ENCODE measurements at regions not wholly inside any gene's neighbourhood (a gene's known extent, or its start where the extent isn't known, plus 50 kb on each side); places are given as distances from the start of the nearest gene placed in this dataset.
"Not testable (repeated sequence)": the region's sequence is repeated elsewhere in the genome, so short reads cannot be mapped to it uniquely, and the experiment has no call there.

- not testable (repeated sequence) for DNase-seq
Measured at GRCh38 chr16:88148682-88149081, 197.4 kb downstream of the BANP start.

- not testable (repeated sequence) for DNase-seq
Measured at GRCh38 chr16:88149158-88149603, 197.9 kb downstream of the BANP start.

DNA sequence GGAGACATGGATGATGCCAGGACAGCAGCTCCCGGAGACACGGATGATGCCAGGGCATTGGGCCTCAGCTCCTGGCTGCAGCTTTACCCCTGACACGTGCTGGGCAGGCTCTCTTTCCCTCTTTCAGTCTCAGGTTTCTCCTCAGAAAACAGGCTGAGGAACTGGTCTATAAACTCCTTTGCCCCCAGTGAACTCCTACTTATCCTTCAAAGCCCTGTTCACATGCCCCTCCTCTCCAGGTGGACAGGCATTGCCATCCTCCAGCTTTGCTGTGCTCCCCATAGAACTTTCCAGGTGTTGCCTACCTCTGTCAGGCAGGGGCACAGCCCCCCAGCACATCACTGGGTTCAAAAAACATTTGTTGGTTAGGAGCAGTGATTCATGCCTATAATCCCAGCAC is 198.4 kb downstream of the BANP start:
- DNase-seq, result not testable (repeated sequence)

- not testable (repeated sequence) for DNase-seq
Measured at GRCh38 chr16:88150456-88151128, 199.4 kb downstream of the BANP start.

GRCh38 chr16:88151129-88151499 is 199.9 kb downstream of the BANP start:
- DNase-seq, result peak; percentile 19

- DNase-seq, result not testable (repeated sequence)
Measured at GRCh38 chr16:88151859-88152843, 200.9 kb downstream of the BANP start.

DNA sequence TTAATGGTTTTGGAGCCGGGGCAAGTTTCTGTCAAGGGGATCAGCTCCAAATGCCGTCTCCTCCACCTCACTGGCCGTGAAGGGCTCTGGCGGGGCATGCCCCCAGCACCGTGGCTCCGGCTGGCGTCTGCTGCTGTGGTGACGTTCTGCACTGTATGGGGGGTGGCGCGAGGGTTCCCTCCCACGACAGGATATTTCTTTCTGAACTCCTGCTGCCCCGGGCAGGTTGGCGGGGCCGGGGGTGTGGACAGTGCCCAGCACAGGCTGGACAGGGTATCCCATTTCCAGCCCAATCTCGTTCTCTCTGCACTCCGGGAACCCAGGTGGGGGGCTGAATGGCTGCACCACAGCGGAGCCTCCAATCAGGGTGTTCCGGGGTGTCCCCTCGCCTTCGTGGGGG is 201.6 kb downstream of the BANP start:
- DNase-seq, result not testable (repeated sequence)

DNA sequence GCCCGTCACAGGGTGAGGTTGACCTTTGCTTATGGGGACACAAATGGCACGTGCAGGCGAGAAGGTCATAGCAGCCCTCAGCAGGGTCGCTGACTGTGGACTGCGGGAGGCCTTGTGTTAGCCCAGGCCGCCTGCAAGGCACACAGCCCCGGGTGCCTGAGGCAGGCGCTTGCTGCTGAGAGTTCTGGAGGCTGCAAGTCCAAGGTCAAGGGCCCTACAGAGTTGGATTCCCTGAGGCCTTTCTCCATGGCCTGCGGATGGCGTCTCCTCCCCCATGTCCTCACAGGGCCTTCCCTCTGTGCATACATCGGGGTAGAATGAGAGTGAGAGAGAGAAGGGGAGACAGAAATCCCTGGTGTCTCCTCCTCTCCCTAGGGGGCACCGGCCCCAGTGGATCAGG is 202.3 kb downstream of the BANP start:
- not testable (repeated sequence) for DNase-seq

- DNase-seq, result not testable (repeated sequence)
Measured at GRCh38 chr16:88154886-88155285, 203.7 kb downstream of the BANP start.

- DNase-seq, result not testable (repeated sequence)
Measured at GRCh38 chr16:88155681-88156080, 204.4 kb downstream of the BANP start.

DNA sequence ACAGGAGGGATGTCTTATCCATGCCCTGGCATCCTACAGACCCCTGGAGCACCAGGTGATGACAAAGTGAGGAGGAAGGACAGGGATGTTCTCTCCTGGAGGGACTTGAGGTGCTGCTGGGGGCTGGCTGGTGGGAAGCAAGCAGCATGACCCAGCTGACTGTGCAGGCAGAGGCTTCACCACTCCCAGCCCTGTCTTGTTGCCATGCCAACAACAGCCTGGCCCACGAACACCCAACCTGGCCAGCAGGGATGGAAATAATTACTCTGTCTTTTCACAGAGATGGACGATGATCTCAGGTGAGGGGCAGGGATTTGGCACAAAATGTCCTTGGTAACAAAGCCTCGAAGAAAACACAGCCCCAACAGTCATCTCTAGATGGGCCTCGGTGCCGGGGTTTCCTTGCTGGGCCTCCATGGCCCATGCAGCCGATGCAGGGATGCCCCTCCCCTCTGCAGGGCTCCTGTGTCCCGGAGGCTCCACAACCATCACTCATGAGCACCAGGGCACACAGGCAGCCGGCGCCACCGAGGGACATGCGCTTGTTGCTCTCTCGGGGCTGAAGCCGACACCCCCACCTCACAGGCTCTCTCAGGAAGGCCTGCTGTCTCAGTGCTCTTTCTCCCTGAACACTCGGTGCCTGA is 205.5 kb downstream of the BANP start:
- not testable (repeated sequence) for DNase-seq

GRCh38 chr16:88157686-88158085 is 206.5 kb downstream of the BANP start:
- not testable (repeated sequence) for DNase-seq

GRCh38 chr16:88158256-88159045 is 207.2 kb downstream of the BANP start:
- not testable (repeated sequence) for DNase-seq

DNA sequence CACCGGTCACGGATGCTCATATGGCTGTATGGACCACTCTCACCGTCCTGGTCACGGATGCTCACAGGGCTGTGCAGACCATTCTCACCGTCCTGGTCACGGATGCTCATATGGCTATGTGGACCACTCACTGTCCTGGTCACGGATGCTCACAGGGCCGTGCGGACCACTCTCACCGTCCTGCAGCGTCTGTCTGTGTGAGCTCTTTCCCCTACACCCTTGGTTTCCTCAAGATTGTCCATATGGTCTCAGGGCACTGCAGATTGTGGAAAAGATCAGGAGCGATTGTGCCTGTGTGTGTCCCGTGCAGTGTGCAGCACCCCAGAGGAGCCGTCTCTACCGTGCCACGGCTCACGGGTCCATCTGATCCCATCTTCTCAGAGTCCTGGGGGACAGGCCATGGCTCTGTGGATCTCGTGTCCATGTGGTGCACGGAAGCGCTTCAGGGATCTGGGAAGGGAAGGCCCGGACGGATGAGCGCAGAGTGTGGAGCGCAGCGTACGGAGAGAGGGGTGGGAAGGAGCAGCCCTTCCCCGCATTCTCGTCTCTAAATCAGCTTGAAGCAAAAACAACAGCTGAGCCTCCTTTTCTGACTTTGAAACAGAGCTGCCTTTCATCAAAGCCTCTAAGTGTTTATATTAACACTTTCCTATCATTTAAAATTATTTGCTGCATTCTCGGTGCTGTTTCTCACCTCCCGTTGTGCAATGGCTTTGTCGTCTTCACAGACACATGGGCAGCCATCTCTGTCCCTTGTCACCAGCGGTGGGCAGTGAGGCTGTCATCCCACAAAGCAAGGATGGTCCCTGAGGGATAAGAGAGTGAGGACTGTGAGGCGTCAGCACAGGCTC is 208.0 kb downstream of the BANP start:
- DNase-seq, result not testable (repeated sequence)

GRCh38 chr16:88159897-88160335 is 208.7 kb downstream of the BANP start:
- DNase-seq, result not testable (repeated sequence)

DNA sequence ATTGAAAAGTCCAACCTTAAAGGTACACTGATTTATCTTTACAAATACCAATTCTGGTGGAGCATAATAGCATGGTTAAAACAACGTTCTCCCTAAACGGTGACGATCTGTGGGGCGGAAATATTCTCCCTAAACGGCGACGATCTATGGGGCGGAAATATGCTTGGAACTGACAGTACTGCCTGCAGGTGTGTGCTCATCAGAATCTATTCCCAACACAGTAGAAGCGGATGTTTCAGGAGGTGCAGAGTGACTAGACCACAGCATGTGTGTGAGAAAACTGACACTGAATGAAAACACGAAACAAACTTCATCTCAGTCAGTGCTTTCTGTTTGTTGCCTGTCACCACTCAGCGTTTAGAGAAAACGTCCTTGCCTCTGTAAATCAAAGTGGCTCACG is 210.0 kb downstream of the BANP start:
- DNase-seq, result not testable (repeated sequence)

- not testable (repeated sequence) for DNase-seq
Measured at GRCh38 chr16:88161623-88162275, 210.5 kb downstream of the BANP start.

- DNase-seq, result not testable (repeated sequence)
Measured at GRCh38 chr16:88162778-88163177, 211.5 kb downstream of the BANP start.

GRCh38 chr16:88164196-88165039 is 213.2 kb downstream of the BANP start:
- not testable (repeated sequence) for DNase-seq

All from DMS53 (cell line).